Stimulated activated naive CD8-positive, alpha-beta T cell treated with anti-CD3 and anti-CD28 coated beads, Interleukin-15, Interleukin-2, amounts not matched to agents 100 ng/mL and 50 ng/mL, for 24 hours (primary cell): ENCODE measurements at regions not wholly inside any gene's neighbourhood (a gene's known extent, or its start where the extent isn't known, plus 50 kb on each side); places are given as distances from the start of the nearest gene placed in this dataset.

Experiments used
- H3K27ac Mint-ChIP-seq: one replicate; pipeline ENCODE4 v1.8.0; 2021; ENCODE audit warnings: mild to moderate bottlenecking, mixed read lengths
- H3K27me3 Mint-ChIP-seq: one replicate; pipeline ENCODE4 v1.8.0; 2021; ENCODE audit warnings: mixed read lengths
- H3K36me3 Mint-ChIP-seq: one replicate; pipeline ENCODE4 v1.8.0; 2021; ENCODE audit warnings: low read depth, mixed read lengths
- H3K4me1 Mint-ChIP-seq: one replicate; pipeline ENCODE4 v1.8.0; 2021; ENCODE audit warnings: low read depth, mixed read lengths
- H3K4me3 Mint-ChIP-seq: one replicate; pipeline ENCODE4 v1.8.0; 2021; ENCODE audit warnings: mild to moderate bottlenecking, mixed read lengths
- H3K9me3 Mint-ChIP-seq: one replicate; pipeline ENCODE4 v1.8.0; 2021; ENCODE audit warnings: mixed read lengths

DNA sequence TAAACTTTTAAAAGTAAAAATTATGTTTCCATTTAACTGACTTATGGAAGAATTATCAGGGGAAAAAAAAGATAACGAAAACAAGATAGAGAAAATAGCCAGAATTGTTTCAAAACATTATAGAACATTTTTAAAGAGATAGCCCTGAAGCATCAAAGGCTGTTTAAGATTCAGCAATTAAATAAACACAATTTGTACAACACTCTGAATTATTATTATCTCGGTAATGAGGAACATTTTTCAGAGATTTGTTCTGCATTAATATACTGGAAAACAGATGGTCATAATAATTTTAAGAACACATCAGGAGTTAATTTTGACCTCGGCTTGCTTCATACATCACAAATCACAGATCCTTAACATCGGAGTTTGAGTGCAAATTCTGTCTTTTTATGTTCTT lies 643.8 kb downstream of the SORCS1 start:
- Mint-ChIP-seq H3K4me1 (no peaks in the 10 kb centered on the region), H3K27ac (no peak overlapping the region), H3K4me3 (no peak overlapping the region), H3K9me3 (peaks cover 3% of the 10 kb centered on the region), H3K27me3 (no peaks in the 10 kb centered on the region), H3K36me3 (no peaks in the 10 kb centered on the region)

DNA sequence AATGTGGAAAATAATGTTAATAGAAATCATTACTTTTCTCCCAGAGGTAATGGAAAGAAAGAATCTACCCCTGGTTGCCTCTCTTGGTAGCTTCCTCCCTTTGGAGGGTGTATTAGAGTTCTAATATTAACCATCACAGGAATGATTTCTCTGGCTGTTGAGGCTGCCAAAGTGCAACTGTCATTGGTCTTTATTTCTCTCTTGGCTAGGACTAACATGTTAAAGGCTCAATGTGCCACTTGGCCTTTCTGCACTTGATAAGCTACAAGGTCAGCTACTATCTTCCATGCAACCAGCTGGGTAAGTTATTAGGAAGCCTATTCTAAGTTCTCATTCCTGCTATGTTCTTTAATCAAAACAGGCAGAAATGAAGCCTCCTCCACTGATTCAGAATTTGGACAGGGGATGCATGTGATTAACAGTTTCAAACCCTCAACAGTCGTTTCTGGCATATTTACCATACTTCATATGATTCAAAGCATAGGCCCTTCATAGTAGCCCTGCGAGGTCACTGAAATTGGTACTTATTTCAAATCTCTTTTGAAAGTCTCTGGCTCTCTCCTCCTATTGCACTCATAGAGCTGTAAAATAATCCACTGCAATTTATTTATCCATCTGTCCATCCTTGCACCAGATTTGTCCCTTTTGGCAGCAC lies 645.0 kb downstream of the SORCS1 start:
- Mint-ChIP-seq H3K4me1 (no peaks in the 10 kb centered on the region), H3K9me3 (peaks cover 3% of the 10 kb centered on the region), H3K36me3 (no peaks in the 10 kb centered on the region), H3K27ac (no peak overlapping the region), H3K27me3 (no peaks in the 10 kb centered on the region), H3K4me3 (no peak overlapping the region)

DNA sequence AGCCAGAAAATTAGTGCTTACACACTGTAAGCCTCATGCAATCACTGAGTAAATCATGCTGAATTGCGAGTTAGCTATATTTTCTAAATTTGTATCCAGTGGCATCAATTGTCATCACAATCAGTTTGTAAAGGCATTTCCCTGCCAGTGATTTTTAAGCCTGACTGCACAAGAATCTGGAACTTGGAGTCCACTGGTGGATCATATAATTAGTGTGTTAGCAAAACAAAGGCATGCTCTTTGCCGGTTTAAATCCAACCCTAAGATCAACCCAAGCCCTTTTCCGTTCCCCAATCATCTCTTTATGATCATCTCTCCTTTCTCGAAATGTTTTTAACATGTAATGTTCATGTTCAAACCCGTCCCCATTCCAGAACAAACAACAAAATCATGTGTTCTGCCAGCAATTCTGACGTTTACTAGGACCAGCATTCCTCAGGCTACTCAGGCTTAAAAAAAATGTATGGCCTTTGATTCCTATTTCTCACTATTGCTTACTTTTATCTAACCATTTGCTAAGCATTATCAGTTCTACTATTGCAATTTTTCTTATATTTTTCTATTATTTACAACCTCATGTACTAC lies 649.2 kb downstream of the SORCS1 start:
- no peaks in the 10 kb centered on the region for H3K36me3 Mint-ChIP-seq
- H3K27ac Mint-ChIP-seq: no peak overlapping the region
- no peaks in the 10 kb centered on the region for H3K9me3 Mint-ChIP-seq
- no peaks in the 10 kb centered on the region for H3K4me1 Mint-ChIP-seq
- no peaks in the 10 kb centered on the region for H3K27me3 Mint-ChIP-seq
- H3K4me3 Mint-ChIP-seq: no peak overlapping the region

DNA sequence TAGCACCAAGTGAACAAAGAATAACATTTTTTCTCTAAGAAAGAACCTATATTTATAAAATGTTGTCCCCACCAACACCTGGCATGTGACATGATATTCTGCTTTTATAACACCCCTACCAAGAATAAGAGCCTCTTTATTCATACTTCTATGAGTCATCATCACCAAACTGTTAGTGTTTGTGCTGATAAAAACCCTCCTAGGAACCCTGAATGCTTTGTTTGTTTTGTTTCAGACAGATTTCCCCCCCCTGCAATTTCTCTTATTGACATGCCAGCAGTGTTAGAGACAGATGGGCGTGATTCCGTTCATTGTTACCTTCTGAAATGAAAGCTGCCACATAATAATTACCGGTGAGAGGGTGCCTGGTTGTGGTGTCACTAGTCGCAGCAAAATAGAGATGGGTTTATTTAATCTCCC lies 651.1 kb downstream of the SORCS1 start:
- Mint-ChIP-seq H3K4me1 (no peaks in the 10 kb centered on the region), H3K4me3 (no peak overlapping the region), H3K27me3 (no peaks in the 10 kb centered on the region), H3K36me3 (no peaks in the 10 kb centered on the region), H3K9me3 (no peaks in the 10 kb centered on the region), H3K27ac (no peak overlapping the region)

DNA sequence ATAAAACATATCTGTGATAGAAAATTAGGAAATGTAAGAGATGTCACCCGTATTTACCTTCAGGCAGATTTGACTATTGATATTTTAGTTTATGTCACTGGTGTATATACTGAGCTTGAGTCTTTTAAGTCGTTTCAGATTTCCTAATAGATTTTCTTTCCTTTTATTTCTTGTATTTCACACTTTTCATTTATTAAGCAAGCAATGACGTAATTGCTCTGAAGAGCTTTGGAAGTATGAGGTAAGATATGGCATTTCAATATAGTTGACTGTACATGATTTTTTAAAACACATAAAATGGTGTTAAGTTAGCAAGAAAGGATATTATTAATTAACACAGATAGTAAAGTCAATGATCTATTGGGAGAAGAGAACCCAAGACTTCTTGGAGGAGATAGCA lies 652.6 kb downstream of the SORCS1 start:
- H3K4me1 Mint-ChIP-seq: no peaks in the 10 kb centered on the region
- no peaks in the 10 kb centered on the region for H3K27me3 Mint-ChIP-seq
- no peak overlapping the region for H3K4me3 Mint-ChIP-seq
- H3K9me3 Mint-ChIP-seq: peaks cover 5% of the 10 kb centered on the region
- H3K36me3 Mint-ChIP-seq: no peaks in the 10 kb centered on the region
- no peak overlapping the region for H3K27ac Mint-ChIP-seq

DNA sequence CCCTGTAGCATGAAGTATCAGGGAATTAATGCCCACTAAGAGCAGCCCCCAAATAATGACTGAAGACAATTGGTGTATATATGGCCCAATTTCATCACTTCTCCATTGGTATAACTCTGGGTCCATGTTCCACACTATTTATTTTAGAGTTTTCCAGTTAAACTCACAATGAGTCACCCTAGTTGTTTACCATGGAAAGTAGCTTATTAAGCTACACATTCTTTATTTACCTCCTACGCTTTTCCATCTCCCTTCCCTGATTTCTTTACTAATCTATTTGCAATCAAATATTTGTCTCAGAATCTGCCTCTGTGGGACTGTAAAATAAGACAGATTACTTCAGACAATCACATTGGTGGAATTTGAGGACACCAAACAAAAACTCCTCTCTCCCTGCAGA lies 655.6 kb downstream of the SORCS1 start:
- Mint-ChIP-seq H3K27me3 (no peaks in the 10 kb centered on the region), H3K4me3 (no peak overlapping the region), H3K4me1 (no peaks in the 10 kb centered on the region), H3K9me3 (peaks cover 5% of the 10 kb centered on the region), H3K27ac (no peak overlapping the region), H3K36me3 (no peaks in the 10 kb centered on the region)

DNA sequence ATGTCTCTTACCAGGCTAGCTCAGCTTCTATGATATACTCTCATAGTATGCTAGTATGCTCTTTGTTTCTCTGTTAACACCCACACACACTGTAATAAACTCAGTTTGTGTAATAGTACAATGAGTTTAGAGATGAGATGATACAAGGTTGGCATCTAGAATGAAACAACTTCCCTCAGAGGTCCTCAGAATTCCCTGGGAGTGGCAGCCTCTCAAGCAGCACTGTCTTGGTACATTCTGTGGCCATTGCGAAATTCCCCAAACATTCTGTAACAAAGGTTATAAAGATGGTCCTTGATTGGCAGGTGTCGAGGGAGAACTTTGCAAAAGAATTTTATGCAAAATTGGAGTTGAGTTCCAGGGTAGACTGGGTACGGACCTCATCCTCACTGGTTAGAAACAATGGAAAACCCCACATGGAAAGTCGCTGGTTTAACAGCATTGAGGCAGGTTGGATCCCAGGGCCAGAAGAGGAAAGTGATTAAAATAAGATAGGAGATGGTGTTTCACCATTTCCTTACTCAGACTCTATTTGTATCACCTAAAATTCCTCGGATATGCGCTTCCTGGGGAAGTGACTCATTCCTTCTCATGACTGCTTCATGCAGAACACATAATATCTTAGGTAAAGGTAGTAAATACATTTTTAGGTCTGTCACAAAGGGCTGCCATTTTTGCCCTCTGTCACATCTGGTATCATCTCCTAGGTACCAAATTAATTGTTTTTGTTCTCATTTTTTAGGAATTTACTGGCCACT lies 657.8 kb downstream of the SORCS1 start:
- Mint-ChIP-seq H3K36me3 (no peaks in the 10 kb centered on the region), H3K4me1 (no peaks in the 10 kb centered on the region), H3K4me3 (no peak overlapping the region), H3K9me3 (peaks cover 5% of the 10 kb centered on the region), H3K27ac (no peak overlapping the region), H3K27me3 (no peaks in the 10 kb centered on the region)

DNA sequence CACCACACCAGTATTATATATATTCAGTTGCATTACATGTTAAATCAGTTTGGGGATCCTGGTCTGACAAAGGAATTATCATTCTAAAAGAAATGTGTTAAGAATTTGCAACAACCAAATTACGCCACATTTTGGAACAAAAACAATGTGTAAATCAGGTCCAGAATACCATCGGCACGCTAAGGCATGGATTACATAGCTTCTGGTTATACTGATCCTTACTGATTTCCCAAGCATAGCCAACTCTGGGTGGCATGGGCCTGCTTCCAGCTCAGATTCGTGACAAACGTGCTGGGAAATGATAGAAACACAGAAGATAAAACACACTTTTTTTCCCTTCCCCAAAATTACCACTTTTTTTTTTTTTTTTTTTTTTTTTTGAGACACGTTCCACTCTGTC lies 660.0 kb downstream of the SORCS1 start:
- Mint-ChIP-seq H3K36me3 (no peaks in the 10 kb centered on the region), H3K9me3 (peaks cover 5% of the 10 kb centered on the region), H3K27ac (no peak overlapping the region), H3K4me1 (no peaks in the 10 kb centered on the region), H3K27me3 (no peaks in the 10 kb centered on the region), H3K4me3 (no peak overlapping the region)

DNA sequence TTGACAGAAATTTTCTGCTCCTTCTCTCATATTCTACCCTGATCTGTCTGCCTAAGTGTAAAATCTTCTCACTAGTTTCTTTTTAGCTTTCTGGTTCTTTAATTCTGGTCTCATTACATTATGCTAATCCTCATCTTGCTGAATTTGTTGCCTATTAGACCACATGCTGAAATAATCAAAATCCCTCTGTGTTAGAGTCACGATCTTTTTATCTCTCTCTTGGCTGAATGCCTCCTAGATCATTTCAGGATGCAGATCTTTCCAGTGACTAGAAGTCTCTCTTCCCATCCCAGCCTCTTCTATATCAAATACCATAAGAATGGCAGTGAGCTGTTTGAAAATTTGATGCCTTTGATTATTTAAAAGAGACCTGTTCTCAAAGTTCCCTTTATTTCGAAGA lies 661.9 kb downstream of the SORCS1 start:
- no peaks in the 10 kb centered on the region for H3K4me1 Mint-ChIP-seq
- H3K4me3 Mint-ChIP-seq: no peak overlapping the region
- H3K27ac Mint-ChIP-seq: no peak overlapping the region
- H3K9me3 Mint-ChIP-seq: peaks cover 5% of the 10 kb centered on the region
- H3K27me3 Mint-ChIP-seq: no peaks in the 10 kb centered on the region
- H3K36me3 Mint-ChIP-seq: no peaks in the 10 kb centered on the region

DNA sequence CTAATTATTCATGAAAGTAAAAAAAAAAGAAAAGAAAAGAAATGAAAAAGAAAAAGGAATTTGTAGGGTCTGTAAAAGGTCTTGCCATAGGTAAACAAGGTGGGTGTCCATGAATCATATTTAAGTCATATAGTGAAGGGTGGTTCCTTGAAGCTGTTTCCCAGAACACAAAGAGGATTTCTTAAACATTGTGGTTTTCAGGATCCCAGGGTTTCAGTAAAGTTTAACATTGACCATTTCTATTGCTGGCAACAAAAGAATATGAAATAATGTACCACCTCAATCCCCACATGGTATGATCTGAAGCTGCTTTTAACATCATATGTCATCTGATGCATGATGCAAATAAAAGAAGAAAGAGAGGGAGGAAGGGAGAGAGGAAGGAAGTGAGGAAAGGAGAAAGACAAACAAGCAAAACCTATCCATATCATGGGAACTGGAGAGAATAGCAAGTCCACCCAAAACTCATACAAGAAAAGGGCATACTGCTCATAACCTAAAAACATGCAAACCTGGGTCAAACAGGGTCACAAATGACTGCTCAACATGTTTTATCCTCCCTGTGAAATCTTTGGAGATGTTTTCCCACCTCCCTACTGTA lies 663.5 kb downstream of the SORCS1 start:
- H3K36me3 Mint-ChIP-seq: no peaks in the 10 kb centered on the region
- H3K4me3 Mint-ChIP-seq: no peak overlapping the region
- H3K4me1 Mint-ChIP-seq: no peaks in the 10 kb centered on the region
- peaks cover 3% of the 10 kb centered on the region for H3K9me3 Mint-ChIP-seq
- no peak overlapping the region for H3K27ac Mint-ChIP-seq
- no peaks in the 10 kb centered on the region for H3K27me3 Mint-ChIP-seq

DNA sequence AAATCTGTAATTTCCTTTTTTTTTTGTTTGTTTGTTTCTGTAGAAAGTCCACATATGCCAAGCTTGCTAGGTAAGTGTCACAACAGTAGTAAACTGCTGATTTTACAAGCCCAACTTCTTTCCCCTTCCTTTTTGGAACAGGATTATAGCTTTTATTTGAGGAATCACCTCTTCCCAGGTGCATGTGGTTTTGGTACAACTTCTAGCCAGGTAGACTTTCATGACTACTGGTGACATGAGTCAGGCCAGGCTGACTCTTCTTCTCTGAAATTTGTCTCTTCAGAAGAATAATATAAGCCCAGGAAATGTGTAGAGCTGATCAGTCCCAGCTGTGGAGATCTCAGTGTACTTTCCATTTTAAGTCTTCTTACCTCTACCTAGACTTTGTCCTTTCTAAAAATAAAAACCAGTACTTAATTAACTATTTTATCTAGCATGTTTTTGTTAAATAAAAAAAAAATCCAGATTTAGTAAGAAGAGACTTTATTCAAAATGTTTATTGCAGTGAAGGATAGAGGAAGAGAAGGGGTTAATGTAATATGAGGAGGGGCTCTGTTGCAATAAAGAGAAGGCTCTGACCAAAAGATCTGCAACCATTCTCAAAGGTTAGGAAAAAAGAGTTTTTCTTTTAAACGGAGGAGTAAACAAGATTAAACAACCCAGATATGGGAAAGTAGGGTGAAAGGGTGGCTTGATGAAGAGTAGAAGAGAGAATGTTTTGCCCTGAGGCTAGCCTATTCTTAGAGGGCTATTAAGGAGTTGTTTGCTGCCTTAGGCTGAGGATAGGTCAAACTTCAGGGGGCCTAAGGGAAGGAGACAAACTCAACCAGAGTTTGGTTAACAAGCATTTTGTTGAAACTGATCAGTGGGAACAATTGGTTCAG lies 664.2 kb downstream of the SORCS1 start:
- no peaks in the 10 kb centered on the region for H3K27me3 Mint-ChIP-seq
- H3K9me3 Mint-ChIP-seq: peaks cover 3% of the 10 kb centered on the region
- no peak overlapping the region for H3K27ac Mint-ChIP-seq
- no peaks in the 10 kb centered on the region for H3K36me3 Mint-ChIP-seq
- no peak overlapping the region for H3K4me3 Mint-ChIP-seq
- H3K4me1 Mint-ChIP-seq: no peaks in the 10 kb centered on the region

DNA sequence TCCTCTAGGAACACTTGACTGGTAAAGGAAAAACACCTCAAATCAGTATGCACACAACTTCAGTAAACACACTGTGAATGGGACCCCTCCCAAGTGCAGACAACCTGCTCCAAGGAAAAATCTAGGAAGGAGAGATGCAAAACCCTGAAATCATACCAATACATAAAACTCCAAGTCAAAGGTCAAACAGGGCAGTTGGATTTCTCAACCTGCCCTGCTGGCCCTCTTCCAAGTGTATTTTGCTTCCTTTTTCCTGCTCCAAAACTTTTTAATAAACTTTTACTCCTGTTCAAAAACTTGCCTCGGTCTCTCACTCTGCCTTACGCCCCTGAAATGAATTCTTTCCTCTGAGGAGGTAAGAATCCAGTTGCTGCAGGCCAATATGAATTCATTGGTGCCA lies 665.1 kb downstream of the SORCS1 start:
- Mint-ChIP-seq H3K4me1 (no peaks in the 10 kb centered on the region), H3K27ac (no peak overlapping the region), H3K36me3 (no peaks in the 10 kb centered on the region), H3K9me3 (peaks cover 3% of the 10 kb centered on the region), H3K4me3 (no peak overlapping the region), H3K27me3 (no peaks in the 10 kb centered on the region)

DNA sequence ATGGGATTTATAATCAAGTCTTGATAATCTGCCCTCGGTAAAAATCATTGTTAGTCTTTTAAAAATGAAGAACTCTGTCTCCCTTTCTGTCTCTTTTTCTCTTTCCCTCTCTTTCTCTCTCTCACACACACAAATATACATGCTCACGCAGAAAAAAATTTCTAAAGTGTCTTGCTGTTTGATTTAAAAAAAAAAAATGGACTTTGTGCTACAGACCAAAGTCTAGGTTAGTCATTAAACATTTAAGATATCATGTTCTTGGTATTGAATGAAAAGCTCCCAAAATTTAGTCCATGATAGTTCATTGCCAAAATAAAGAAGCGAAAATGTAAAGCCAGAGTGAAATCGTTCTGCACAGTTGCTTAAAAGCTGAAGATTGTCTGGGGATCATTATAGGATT lies 665.8 kb downstream of the SORCS1 start:
- H3K36me3 Mint-ChIP-seq: no peaks in the 10 kb centered on the region
- H3K27me3 Mint-ChIP-seq: no peaks in the 10 kb centered on the region
- H3K9me3 Mint-ChIP-seq: peaks cover 3% of the 10 kb centered on the region
- no peaks in the 10 kb centered on the region for H3K4me1 Mint-ChIP-seq
- no peak overlapping the region for H3K27ac Mint-ChIP-seq
- H3K4me3 Mint-ChIP-seq: no peak overlapping the region

DNA sequence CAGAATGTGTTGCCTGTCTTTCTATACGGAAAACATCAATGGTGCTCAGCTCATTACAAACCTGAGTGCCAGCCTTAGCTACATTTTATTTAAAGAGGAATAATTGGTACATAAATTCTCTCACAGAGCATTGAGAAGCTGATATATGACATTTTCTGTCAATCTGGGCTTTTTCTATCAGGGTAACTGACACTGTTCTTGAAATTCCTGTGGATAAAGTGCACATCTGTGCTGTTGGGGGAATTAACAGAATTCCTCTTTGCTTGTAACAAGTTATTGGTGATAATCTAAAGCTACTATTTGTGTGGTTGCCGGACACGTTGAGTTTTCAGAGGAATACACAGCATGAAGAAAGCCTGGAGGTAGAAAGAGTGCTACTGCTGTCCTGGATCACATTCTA lies 668.6 kb downstream of the SORCS1 start:
- no peaks in the 10 kb centered on the region for H3K36me3 Mint-ChIP-seq
- no peak overlapping the region for H3K4me3 Mint-ChIP-seq

More for the DNA sequence above, 668.6 kb downstream of the SORCS1 start:
- Mint-ChIP-seq H3K27me3 (no peaks in the 10 kb centered on the region), H3K9me3 (peaks cover 3% of the 10 kb centered on the region), H3K27ac (no peak overlapping the region), H3K4me1 (no peaks in the 10 kb centered on the region)
